ENCODE measurements at regions not wholly inside any gene's neighbourhood (a gene's known extent, or its start where the extent isn't known, plus 50 kb on each side); places are given as distances from the start of the nearest gene placed in this dataset.
A peak's percentile ranks its signal among the peaks of the same experiment; 100 is the strongest.

DNA sequence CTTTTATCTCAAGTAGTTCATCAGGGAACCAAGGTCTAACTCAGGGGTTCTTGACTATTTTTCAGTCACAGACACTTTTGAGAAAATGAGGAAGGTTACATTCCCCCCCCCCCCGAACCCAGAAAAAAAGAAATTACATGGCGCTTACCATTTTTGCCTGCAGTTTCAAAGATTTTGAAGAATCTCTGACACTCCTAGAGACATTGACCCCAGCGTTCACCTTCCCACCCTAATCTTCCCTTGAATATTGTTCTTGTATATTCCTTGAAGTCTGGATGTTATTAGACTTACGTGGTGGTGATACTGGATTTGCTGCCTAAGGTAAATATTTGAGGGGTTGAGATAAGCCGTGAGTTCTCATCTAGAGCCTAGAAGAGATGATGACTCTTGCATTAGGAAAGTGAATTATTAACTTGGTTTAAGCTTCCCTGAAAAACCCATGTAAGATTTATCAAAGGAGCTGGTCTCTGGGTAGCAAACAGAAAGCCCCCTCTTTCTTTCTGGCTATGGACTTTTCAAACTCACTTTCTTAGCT is 245.7 kb upstream of the FOXK1 start:
- Histone ChIP-seq H3K36me3 (no peaks in the 10 kb centered on the region), H3K4me3 (no peak overlapping the region), H3K27me3 (no peaks in the 10 kb centered on the region), H3K27ac (peak overlapping the region in 1 of 4 donors; percentile 43), H3K9me3 (no peaks in the 10 kb centered on the region), H3K4me1 (no peaks in the 10 kb centered on the region)
- intact Hi-C loops (cut with DNase I; ENCODE audit: low total_unique reads) (no loop called here), in situ Hi-C loops (cut with MboI; ENCODE audit: low sequenced_read_pairs in 4 of 4) (no loop called here)
- TF ChIP-seq POLR2A (IDR thresholded peaks at IDR 0.05): no peak
- TF ChIP-seq, protein P1, sequence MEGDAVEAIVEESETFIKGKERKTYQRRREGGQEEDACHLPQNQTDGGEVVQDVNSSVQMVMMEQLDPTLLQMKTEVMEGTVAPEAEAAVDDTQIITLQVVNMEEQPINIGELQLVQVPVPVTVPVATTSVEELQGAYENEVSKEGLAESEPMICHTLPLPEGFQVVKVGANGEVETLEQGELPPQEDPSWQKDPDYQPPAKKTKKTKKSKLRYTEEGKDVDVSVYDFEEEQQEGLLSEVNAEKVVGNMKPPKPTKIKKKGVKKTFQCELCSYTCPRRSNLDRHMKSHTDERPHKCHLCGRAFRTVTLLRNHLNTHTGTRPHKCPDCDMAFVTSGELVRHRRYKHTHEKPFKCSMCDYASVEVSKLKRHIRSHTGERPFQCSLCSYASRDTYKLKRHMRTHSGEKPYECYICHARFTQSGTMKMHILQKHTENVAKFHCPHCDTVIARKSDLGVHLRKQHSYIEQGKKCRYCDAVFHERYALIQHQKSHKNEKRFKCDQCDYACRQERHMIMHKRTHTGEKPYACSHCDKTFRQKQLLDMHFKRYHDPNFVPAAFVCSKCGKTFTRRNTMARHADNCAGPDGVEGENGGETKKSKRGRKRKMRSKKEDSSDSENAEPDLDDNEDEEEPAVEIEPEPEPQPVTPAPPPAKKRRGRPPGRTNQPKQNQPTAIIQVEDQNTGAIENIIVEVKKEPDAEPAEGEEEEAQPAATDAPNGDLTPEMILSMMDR (IDR thresholded peaks at IDR 0.05 in 4 of 5, conservative IDR thresholded peaks at IDR 0.05 in 1 of 5): no peak
- DNase-seq (no peak), ATAC-seq (no peak)

DNA sequence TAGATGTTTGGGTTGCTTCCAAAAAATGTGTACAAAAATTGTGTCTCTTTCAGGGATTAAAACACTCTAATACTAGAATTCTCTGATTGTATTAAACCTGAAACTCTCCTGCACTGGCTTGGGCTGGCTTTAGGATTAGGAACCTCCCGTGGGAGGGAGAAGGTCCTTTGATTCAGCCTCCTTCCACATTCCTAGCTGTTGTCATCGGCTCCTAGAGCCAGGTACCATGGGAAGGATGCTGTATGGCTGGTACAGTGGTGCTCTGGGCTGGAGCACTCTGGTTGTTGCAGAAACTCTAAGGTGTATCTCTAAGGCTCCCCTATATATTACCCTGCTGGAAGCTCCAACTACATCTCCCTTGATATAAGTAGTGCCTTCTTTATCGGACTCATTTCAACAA is 245.2 kb upstream of the FOXK1 start:
- intact Hi-C loops (cut with DNase I; ENCODE audit: low total_unique reads): no loop called here
- H3K36me3 ChIP-seq: no peaks in the 10 kb centered on the region
- in situ Hi-C loops (cut with MboI; ENCODE audit: low sequenced_read_pairs in 4 of 4): no loop called here
- no peaks in the 10 kb centered on the region for H3K27me3 ChIP-seq
- ATAC-seq: no peak
- TF ChIP-seq POLR2A (IDR thresholded peaks at IDR 0.05): no peak
- TF ChIP-seq, protein P1 (IDR thresholded peaks at IDR 0.05 in 4 of 5, conservative IDR thresholded peaks at IDR 0.05 in 1 of 5): no peak
- DNase-seq: no peak
- H3K9me3 ChIP-seq: no peaks in the 10 kb centered on the region
- H3K27ac ChIP-seq: peak overlapping the region in 3 of 4 donors; percentile 39 to 65 (median 43)
- no peaks in the 10 kb centered on the region for H3K4me1 ChIP-seq
- H3K4me3 ChIP-seq: no peak overlapping the region

DNA sequence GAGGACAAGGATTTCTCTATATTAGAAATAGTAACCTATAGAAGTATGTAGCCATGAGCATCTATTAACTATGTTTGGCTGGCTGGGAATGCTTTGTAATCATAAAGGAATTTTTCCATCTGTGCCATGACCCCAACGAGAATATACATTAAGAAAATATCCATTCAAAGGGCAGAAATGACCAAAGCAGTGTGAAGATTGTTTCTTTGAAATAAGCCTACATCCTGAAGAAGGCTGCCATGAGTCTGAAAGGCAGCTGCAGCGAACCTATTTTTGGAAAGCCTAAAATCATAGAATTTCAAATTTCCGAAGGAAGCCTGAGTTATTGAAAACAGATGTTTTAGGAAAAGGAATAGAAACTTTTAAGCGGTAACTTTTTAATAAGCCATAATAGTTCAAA is 244.2 kb upstream of the FOXK1 start:
- DNase-seq (no peak), ATAC-seq (no peak)
- Histone ChIP-seq H3K4me3 (no peak overlapping the region), H3K27me3 (no peaks in the 10 kb centered on the region), H3K36me3 (no peaks in the 10 kb centered on the region), H3K27ac (peak overlapping the region; percentile 5 to 65 (median 41)), H3K4me1 (no peaks in the 10 kb centered on the region), H3K9me3 (no peaks in the 10 kb centered on the region)
- intact Hi-C loops (cut with DNase I; ENCODE audit: low total_unique reads) (no loop called here), in situ Hi-C loops (cut with MboI; ENCODE audit: low sequenced_read_pairs in 4 of 4) (no loop called here)
- TF ChIP-seq POLR2A (IDR thresholded peaks at IDR 0.05): no peak
- TF ChIP-seq, protein P1 (IDR thresholded peaks at IDR 0.05 in 4 of 5, conservative IDR thresholded peaks at IDR 0.05 in 1 of 5): no peak

DNA sequence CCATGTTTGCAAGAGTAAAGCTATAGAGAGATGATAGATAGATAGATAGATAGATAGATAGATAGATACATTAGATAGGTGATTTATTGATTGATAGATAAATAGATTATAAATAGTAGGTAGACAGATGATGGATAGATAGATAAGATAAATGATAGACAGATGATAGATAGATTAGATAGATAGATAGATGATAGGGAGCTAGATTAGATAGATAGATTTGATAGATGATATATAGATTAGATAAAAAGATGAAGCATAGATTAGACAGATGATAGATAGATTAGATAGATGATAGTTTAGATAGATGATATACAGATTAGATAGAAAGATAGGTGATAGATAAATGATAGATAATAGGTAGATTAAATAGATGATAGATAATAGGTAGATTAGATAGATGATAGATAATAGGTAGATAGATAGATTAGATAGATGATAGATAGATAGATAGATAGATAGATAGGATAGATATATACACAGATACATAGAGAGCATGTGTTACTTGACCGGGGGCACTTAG is 243.3 kb upstream of the FOXK1 start:
- in situ Hi-C loops (cut with MboI; ENCODE audit: low sequenced_read_pairs in 4 of 4): no loop called here
- intact Hi-C loops (cut with DNase I; ENCODE audit: low total_unique reads): no loop called here
- ATAC-seq (no peak), DNase-seq (no peak)
- H3K27me3 ChIP-seq: no peaks in the 10 kb centered on the region
- no peak overlapping the region for H3K4me3 ChIP-seq
- no peaks in the 10 kb centered on the region for H3K4me1 ChIP-seq
- H3K9me3 ChIP-seq: no peaks in the 10 kb centered on the region
- TF ChIP-seq, protein P1 (IDR thresholded peaks at IDR 0.05 in 4 of 5, conservative IDR thresholded peaks at IDR 0.05 in 1 of 5): no peak
- no peak for TF ChIP-seq POLR2A (IDR thresholded peaks at IDR 0.05)
- H3K36me3 ChIP-seq: no peaks in the 10 kb centered on the region
- peak overlapping the region in 3 of 4 donors; percentile 34 to 65 (median 39) for H3K27ac ChIP-seq

DNA sequence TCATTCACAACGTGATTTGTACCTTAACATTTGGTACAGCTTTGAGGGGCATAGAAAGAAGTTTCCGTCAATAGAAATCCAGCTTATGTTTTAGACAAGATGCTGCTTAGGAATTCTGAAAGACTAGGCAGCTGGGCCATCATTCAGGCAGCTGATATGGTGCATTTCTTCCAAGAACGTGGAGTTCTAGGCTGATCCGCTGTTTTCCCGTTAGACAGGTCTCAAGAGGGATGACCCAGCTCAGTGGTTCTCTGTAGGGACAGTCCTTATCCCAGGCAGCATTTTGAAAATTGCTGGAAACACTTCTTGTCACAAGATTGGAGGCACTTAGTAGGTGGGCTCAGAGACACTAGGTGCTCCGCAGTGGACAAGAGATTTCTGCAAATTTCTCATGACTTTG is 242.7 kb upstream of the FOXK1 start:
- intact Hi-C loops (cut with DNase I; ENCODE audit: low total_unique reads): no loop called here
- peak overlapping the region in 3 of 4 donors; percentile 34 to 65 (median 39) for H3K27ac ChIP-seq

More for the DNA sequence above, 242.7 kb upstream of the FOXK1 start:
- no peaks in the 10 kb centered on the region for H3K27me3 ChIP-seq
- in situ Hi-C loops (cut with MboI; ENCODE audit: low sequenced_read_pairs in 4 of 4): no loop called here
- no peak overlapping the region for H3K4me3 ChIP-seq
- peak; percentile 16 to 24 for DNase-seq
- no peaks in the 10 kb centered on the region for H3K36me3 ChIP-seq
- TF ChIP-seq, protein P1 (IDR thresholded peaks at IDR 0.05 in 4 of 5, conservative IDR thresholded peaks at IDR 0.05 in 1 of 5): no peak
- TF ChIP-seq POLR2A (IDR thresholded peaks at IDR 0.05): no peak
- ATAC-seq: peak in 1 of 2 donors; percentile 81
- no peaks in the 10 kb centered on the region for H3K4me1 ChIP-seq
- H3K9me3 ChIP-seq: no peaks in the 10 kb centered on the region

Data from gastrocnemius medialis (tissue), 4 donors.